ENCODE measurements at regions not wholly inside any gene's neighbourhood (a gene's known extent, or its start where the extent isn't known, plus 50 kb on each side); places are given as distances from the start of the nearest gene placed in this dataset.
"Not testable (repeated sequence)": the region's sequence is repeated elsewhere in the genome, so short reads cannot be mapped to it uniquely, and the experiment has no call there.

GRCh38 chr14:105625448-105625847 is 99.1 kb downstream of the TMEM121 start:
- not testable (repeated sequence) for TF ChIP-seq CTCF (IDR thresholded peaks at IDR 0.05); POLR2A (IDR thresholded peaks at IDR 0.05); POLR2AphosphoS5 (IDR thresholded peaks at IDR 0.05; ENCODE audit: insufficient read depth in 1 of 2, low read depth in 1 of 2)
